ENCODE measurements at regions not wholly inside any gene's neighbourhood (a gene's known extent, or its start where the extent isn't known, plus 50 kb on each side); places are given as distances from the start of the nearest gene placed in this dataset.

- TF ChIP-seq CTCF (IDR thresholded peaks at IDR 0.05; ENCODE audit: poor library complexity, severe bottlenecking) (no peak), TAF1 (IDR thresholded peaks at IDR 0.05; ENCODE audit: low read depth) (no peak), SMC3 (conservative IDR thresholded peaks at IDR 0.05; ENCODE audit: poor library complexity) (no peak), REST (IDR thresholded peaks at IDR 0.05; ENCODE audit: borderline replicate concordance) (no peak), RAD21 (conservative IDR thresholded peaks at IDR 0.05) (no peak), EP300 (conservative IDR thresholded peaks at IDR 0.05; ENCODE audit: poor library complexity, severe bottlenecking) (no peak)
Measured at GRCh38 chr3:20515834-20516233, 329.8 kb upstream of the SGO1 start.

All from neural cell (in vitro differentiated cells).